Fibroblast of lung (primary cell): ENCODE measurements at regions not wholly inside any gene's neighbourhood (a gene's known extent, or its start where the extent isn't known, plus 50 kb on each side); places are given as distances from the start of the nearest gene placed in this dataset.

ENCODE experiments used
- DNase-seq, 2 donors: peaks; one replicate each; pipeline versions ENCODE4 v3.0.0 to v3.0.0-alpha.2; 2010; ENCODE audit warnings: low read depth in 2 of 2
- H2AFZ ChIP-seq: 2 replicates; pipeline ENCODE4 v1.5.1; 2012; ENCODE audit warnings: low read length, control low read depth, inconsistent platforms
- H3K27ac ChIP-seq: 2 replicates; pipeline ENCODE4 v1.5.1; 2011; ENCODE audit warnings: low read length, control low read depth; ENCODE audit not compliant: insufficient read depth
- H3K27me3 ChIP-seq: 2 replicates; pipeline ENCODE4 v1.5.1; 2011; ENCODE audit warnings: mild to moderate bottlenecking, low read length; ENCODE audit not compliant: control insufficient read depth, insufficient read depth
- H3K36me3 ChIP-seq: 2 replicates; pipeline ENCODE4 v1.5.1; 2011; ENCODE audit warnings: low read length; ENCODE audit not compliant: control insufficient read depth, insufficient read depth
- H3K4me1 ChIP-seq: 2 replicates; pipeline ENCODE4 v1.5.1; 2011; ENCODE audit warnings: low read length; ENCODE audit not compliant: control insufficient read depth, insufficient read depth; ENCODE audit errors: extremely low read depth
- H3K4me2 ChIP-seq: 2 replicates; pipeline ENCODE4 v1.5.1; 2011; ENCODE audit warnings: low read length, control low read depth; ENCODE audit not compliant: insufficient read depth; ENCODE audit errors: extremely low read depth
- H3K4me3 ChIP-seq, 4 experiments: fragments of 200-600 bp in 1 of 4; sonication (generic) in 1 of 4; replicated peaks in 1 of 4; 2 replicates each; pipeline ENCODE4 v1.5.1; 2011 to 2016; ENCODE audit warnings: low read length in 4 of 4, low read depth in 3 of 4, mild to moderate bottlenecking in 3 of 4, control low read depth in 2 of 4, inconsistent platforms in 1 of 4, mixed read lengths in 1 of 4; ENCODE audit not compliant: insufficient read depth in 1 of 4; ENCODE audit errors: control extremely low read depth in 1 of 4
- H3K79me2 ChIP-seq: 2 replicates; pipeline ENCODE4 v1.5.1; 2012; ENCODE audit warnings: mild to moderate bottlenecking, low read length, inconsistent platforms; ENCODE audit not compliant: control insufficient read depth, insufficient read depth
- H3K9ac ChIP-seq: 2 replicates; pipeline ENCODE4 v1.5.1; 2011; ENCODE audit warnings: mild to moderate bottlenecking, low read length, control low read depth; ENCODE audit not compliant: insufficient read depth
- H3K9me3 ChIP-seq: 2 replicates; pipeline ENCODE4 v1.5.1; 2012; ENCODE audit warnings: low read depth, low read length; ENCODE audit not compliant: control insufficient read depth, insufficient read depth
- H4K20me1 ChIP-seq: 2 replicates; pipeline ENCODE4 v1.5.1; 2011; ENCODE audit warnings: low read length; ENCODE audit not compliant: control insufficient read depth, insufficient read depth; ENCODE audit errors: extremely low read depth
- EZH2 ChIP-seq: IDR thresholded peaks from 2 replicates; pipeline ENCODE4 v1.5.1; 2012; ENCODE audit warnings: low read length, control low read depth, mild to moderate bottlenecking; ENCODE audit errors: missing control alignments
- TF ChIP-seq, protein P1 (sequence below), 2 donors: IDR thresholded peaks in 1 of 2; conservative IDR thresholded peaks in 1 of 2; 1 replicate in 1 of 2; 2 replicates in 1 of 2; pipeline ENCODE4 v1.5.1; 2011 to 2012; ENCODE audit warnings: low read length in 2 of 2, control low read depth in 1 of 2, inconsistent platforms in 1 of 2, low read depth in 1 of 2, mild to moderate bottlenecking in 1 of 2

DNA sequence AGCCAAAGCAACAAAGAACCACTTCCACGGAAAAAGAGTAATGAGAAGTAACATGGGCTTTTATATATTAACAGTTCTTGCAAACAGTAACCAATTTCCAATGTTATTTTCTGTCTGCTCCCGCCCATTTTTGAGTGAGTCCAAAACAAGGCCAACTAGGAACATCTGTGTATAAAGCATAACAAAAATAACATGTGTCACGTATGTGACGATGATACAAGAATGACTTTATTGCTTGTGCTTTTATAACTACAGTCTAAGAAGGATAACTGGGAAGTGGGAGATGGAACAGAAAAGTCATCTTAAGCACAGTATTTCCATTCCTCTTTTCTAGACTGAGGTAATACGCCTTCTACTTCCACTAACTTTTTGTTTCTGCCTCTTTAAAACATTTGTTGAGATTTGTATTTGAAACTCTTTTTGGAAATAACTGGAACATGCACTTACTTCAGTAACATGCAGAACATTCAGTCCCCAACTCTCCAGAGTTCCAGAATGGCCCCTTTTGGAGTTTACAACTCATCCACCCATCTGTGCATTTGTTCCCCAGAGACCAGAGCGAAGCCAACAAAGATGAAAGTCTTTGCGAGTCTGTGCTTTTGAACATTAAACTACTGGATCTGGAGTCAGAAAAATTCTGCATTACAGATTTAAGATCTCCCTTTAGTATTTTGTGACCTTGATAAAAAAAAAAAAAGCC lies 143.0 kb upstream of the ZRANB2 start:
- no peak for TF ChIP-seq EZH2
- TF ChIP-seq, protein P1, sequence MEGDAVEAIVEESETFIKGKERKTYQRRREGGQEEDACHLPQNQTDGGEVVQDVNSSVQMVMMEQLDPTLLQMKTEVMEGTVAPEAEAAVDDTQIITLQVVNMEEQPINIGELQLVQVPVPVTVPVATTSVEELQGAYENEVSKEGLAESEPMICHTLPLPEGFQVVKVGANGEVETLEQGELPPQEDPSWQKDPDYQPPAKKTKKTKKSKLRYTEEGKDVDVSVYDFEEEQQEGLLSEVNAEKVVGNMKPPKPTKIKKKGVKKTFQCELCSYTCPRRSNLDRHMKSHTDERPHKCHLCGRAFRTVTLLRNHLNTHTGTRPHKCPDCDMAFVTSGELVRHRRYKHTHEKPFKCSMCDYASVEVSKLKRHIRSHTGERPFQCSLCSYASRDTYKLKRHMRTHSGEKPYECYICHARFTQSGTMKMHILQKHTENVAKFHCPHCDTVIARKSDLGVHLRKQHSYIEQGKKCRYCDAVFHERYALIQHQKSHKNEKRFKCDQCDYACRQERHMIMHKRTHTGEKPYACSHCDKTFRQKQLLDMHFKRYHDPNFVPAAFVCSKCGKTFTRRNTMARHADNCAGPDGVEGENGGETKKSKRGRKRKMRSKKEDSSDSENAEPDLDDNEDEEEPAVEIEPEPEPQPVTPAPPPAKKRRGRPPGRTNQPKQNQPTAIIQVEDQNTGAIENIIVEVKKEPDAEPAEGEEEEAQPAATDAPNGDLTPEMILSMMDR (conservative IDR thresholded peaks at IDR 0.05 in 1 of 2, IDR thresholded peaks at IDR 0.05 in 1 of 2; ENCODE audit: low read depth in 1 of 2, low read length in 2 of 2) = no peak
- Histone ChIP-seq H3K4me3 (no peak overlapping the region), H3K36me3 (no peaks in the 10 kb centered on the region), H3K4me1 (no peaks in the 10 kb centered on the region), H3K27ac (no peak overlapping the region), H3K27me3 (no peaks in the 10 kb centered on the region), H3K79me2 (no peaks in the 10 kb centered on the region), H3K9me3 (no peaks in the 10 kb centered on the region), H3K9ac (no peak overlapping the region), H3K4me2 (no peak overlapping the region), H2AFZ (no peak overlapping the region), H4K20me1 (no peaks in the 10 kb centered on the region)
- no peak for DNase-seq

DNA sequence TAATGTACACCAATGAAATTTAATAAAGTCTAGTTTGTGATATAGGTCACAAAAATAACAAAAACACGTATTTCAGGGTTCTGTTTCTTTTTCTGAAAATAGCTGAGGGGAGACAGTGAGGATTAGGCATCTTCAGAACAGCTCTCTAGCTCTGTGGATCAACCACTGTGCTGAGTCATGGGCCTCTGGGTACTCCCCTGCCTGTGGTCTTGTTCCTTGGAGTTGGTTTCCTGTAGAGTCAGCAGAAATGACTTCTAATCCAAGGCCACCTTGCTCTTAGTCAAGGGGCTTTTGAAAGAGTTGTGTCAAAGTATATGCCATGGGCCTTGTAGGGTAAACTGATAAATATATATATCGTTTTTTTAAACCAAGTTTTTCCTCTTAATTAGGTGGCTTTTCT lies 141.8 kb upstream of the ZRANB2 start:
- TF ChIP-seq, protein P1 (conservative IDR thresholded peaks at IDR 0.05 in 1 of 2, IDR thresholded peaks at IDR 0.05 in 1 of 2; ENCODE audit: low read depth in 1 of 2, low read length in 2 of 2) = no peak
- TF ChIP-seq EZH2 = no peak
- Histone ChIP-seq H3K36me3 (no peaks in the 10 kb centered on the region), H2AFZ (no peak overlapping the region), H3K4me3 (no peak overlapping the region), H3K4me1 (no peaks in the 10 kb centered on the region), H3K79me2 (no peaks in the 10 kb centered on the region), H3K27me3 (no peaks in the 10 kb centered on the region), H3K27ac (no peak overlapping the region), H4K20me1 (no peaks in the 10 kb centered on the region), H3K9me3 (no peaks in the 10 kb centered on the region), H3K9ac (no peak overlapping the region), H3K4me2 (no peak overlapping the region)
- peak in 1 of 2 donors; percentile 1 for DNase-seq

DNA sequence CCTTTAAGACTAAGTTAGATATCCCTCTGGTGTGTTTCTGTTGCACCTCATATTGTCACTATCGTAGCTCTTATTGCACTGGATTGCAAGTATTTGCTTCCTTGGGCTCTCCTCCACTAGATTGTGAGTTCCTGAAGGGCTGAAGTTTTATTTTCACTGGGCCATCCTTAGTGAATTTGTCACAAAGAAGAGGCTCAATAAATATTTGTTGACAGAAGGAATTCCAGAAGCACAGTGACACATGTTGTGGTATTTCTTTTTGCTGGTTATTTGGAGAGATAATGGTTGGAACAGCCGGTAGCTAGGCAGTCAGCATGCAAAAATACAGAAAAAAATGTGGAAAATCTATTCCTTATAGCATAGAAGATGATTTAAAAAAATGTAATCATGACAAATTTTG lies 129.9 kb upstream of the ZRANB2 start:
- no peaks in the 10 kb centered on the region for H3K79me2 ChIP-seq
- H3K27ac ChIP-seq = no peak overlapping the region
- H2AFZ ChIP-seq = no peak overlapping the region
- no peaks in the 10 kb centered on the region for H3K36me3 ChIP-seq
- no peak overlapping the region for H3K4me3 ChIP-seq
- no peak for TF ChIP-seq EZH2
- TF ChIP-seq, protein P1 (conservative IDR thresholded peaks at IDR 0.05 in 1 of 2, IDR thresholded peaks at IDR 0.05 in 1 of 2; ENCODE audit: low read depth in 1 of 2, low read length in 2 of 2) = no peak
- no peak for DNase-seq
- H4K20me1 ChIP-seq = no peaks in the 10 kb centered on the region
- H3K9ac ChIP-seq = no peak overlapping the region
- no peaks in the 10 kb centered on the region for H3K27me3 ChIP-seq
- H3K4me1 ChIP-seq = no peaks in the 10 kb centered on the region
- H3K9me3 ChIP-seq = no peaks in the 10 kb centered on the region
- no peak overlapping the region for H3K4me2 ChIP-seq
